Gastroesophageal sphincter (tissue), 4 donors: ENCODE measurements at regions not wholly inside any gene's neighbourhood (a gene's known extent, or its start where the extent isn't known, plus 50 kb on each side); places are given as distances from the start of the nearest gene placed in this dataset.
A peak's percentile ranks its signal among the peaks of the same experiment; 100 is the strongest.

Experiments
- ATAC-seq: fragments of 150-250 bp; one replicate; pipeline ENCODE4 v1.9.1; 2016; ENCODE audit warnings: mild to moderate bottlenecking, moderate library complexity
- H3K27ac ChIP-seq, 4 donors: fragments of 200-600 bp; sonication (generic) in 3 of 4; 1 replicate in 3 of 4; 2 replicates in 1 of 4; pipeline ENCODE4 v1.5.1; 2016 to 2019
- H3K27me3 ChIP-seq: fragments of 200-600 bp; sonication (generic); one replicate; pipeline ENCODE4 v1.5.1; 2019
- H3K36me3 ChIP-seq, 2 donors: fragments of 200-600 bp; sonication (generic); one replicate each; pipeline ENCODE4 v1.5.1; 2019; ENCODE audit warnings: control low read depth in 1 of 2
- H3K4me1 ChIP-seq, 3 donors: fragments of 200-600 bp; sonication (generic); 1 replicate in 2 of 3; 2 replicates in 1 of 3; pipeline ENCODE4 v1.5.1; 2016 to 2019; ENCODE audit warnings: control low read depth in 2 of 3
- H3K4me3 ChIP-seq, 2 donors: fragments of 200-600 bp; sonication (generic); one replicate each; pipeline ENCODE4 v1.5.1; 2019; ENCODE audit warnings: mild to moderate bottlenecking in 1 of 2, moderate library complexity in 1 of 2
- H3K9me3 ChIP-seq, 3 donors: fragments of 200-600 bp; sonication (generic); one replicate each; pipeline ENCODE4 v1.5.1; 2017 to 2019; ENCODE audit warnings: control low read depth in 2 of 3
- CTCF ChIP-seq, 4 experiments: fragments of 200-600 bp in 2 of 4; fragments of 450-650 bp in 2 of 4; sonication (generic) in 1 of 4; IDR thresholded peaks; one replicate each; pipeline ENCODE4 v1.5.1; 2017 to 2019; ENCODE audit warnings: antibody characterized with exemption in 4 of 4, mild to moderate bottlenecking in 2 of 4, moderate library complexity in 2 of 4
- EP300 ChIP-seq: sonication (generic); formaldehyde crosslinking; IDR thresholded peaks from one replicate; pipeline ENCODE4 v1.6.1; 2017; ENCODE audit warnings: antibody characterized with exemption, mild to moderate bottlenecking
- POLR2A ChIP-seq, 2 donors: fragments of 450-650 bp; IDR thresholded peaks; one replicate each; pipeline ENCODE4 v1.6.1; 2017; ENCODE audit warnings: antibody characterized with exemption in 2 of 2, mild to moderate bottlenecking in 2 of 2, moderate library complexity in 1 of 2
- POLR2AphosphoS5 ChIP-seq: sonication (generic); formaldehyde crosslinking; IDR thresholded peaks from one replicate; pipeline ENCODE4 v1.6.1; 2017; ENCODE audit warnings: antibody characterized with exemption
- WGBS, 2 donors: methylation state at CpG; one replicate each; pipeline ENCODE4 v1.1.5; 2018; ENCODE audit warnings: low coverage in 1 of 2; 5-methylcytosine and 5-hydroxymethylcytosine counted together

- TF ChIP-seq EP300: no peak
- TF ChIP-seq POLR2A (IDR thresholded peaks at IDR 0.05): no peak
- TF ChIP-seq POLR2AphosphoS5: no peak
- TF ChIP-seq CTCF (IDR thresholded peaks at IDR 0.05): no peak
- Histone ChIP-seq H3K4me1 (peaks cover 0 to 3% (median 0%) of the 10 kb centered on the region in 3 donors), H3K4me3 (no peak overlapping the region), H3K27me3 (no peaks in the 10 kb centered on the region), H3K36me3 (no peaks in the 10 kb centered on the region), H3K9me3 (no peaks in the 10 kb centered on the region), H3K27ac (no peak overlapping the region)
- 91 to 100% methylated on average over 2 of the region's 2 CpGs for WGBS, 2 donors
- ATAC-seq: no peak
Measured at GRCh38 chr2:196244516-196244915, 73.1 kb upstream of the STK17B start.

- WGBS, 2 donors: 100% methylated on average over 1 to 3 of the region's 4 CpGs
- TF ChIP-seq EP300 (no peak), POLR2AphosphoS5 (no peak), CTCF (IDR thresholded peaks at IDR 0.05) (no peak), POLR2A (IDR thresholded peaks at IDR 0.05) (no peak)
Measured at GRCh38 chr2:196244966-196245365, 73.6 kb upstream of the STK17B start.

GRCh38 chr2:196245378-196246140 is 74.2 kb upstream of the STK17B start:
- WGBS, 2 donors: 85 to 87% methylated on average over 3 to 4 of the region's 4 CpGs
- Histone ChIP-seq H3K27ac (no peak overlapping the region), H3K9me3 (no peaks in the 10 kb centered on the region), H3K36me3 (no peaks in the 10 kb centered on the region), H3K4me1 (peaks cover 0 to 3% (median 0%) of the 10 kb centered on the region in 3 donors), H3K4me3 (no peak overlapping the region), H3K27me3 (no peaks in the 10 kb centered on the region)
- TF ChIP-seq EP300 (no peak), POLR2A (IDR thresholded peaks at IDR 0.05) (no peak), CTCF (IDR thresholded peaks at IDR 0.05) (no peak), POLR2AphosphoS5 (no peak)
- no peak for ATAC-seq

More at GRCh38 chr2:196244966-196245365, 73.6 kb upstream of the STK17B start:
- H3K9me3 ChIP-seq: no peaks in the 10 kb centered on the region
- no peaks in the 10 kb centered on the region for H3K27me3 ChIP-seq
- H3K4me1 ChIP-seq: peaks cover 0 to 3% (median 0%) of the 10 kb centered on the region in 3 donors
- H3K27ac ChIP-seq: no peak overlapping the region
- H3K36me3 ChIP-seq: no peaks in the 10 kb centered on the region
- H3K4me3 ChIP-seq: no peak overlapping the region
- ATAC-seq: no peak

- 76 to 81% methylated on average over 6 to 7 of the region's 8 CpGs for WGBS, 2 donors
- Histone ChIP-seq H3K4me3 (no peak overlapping the region), H3K27ac (peak overlapping the region in 3 of 4 donors; percentile 51 to 55 (median 52))
Measured at GRCh38 chr2:196247114-196247975, 76.0 kb upstream of the STK17B start.

More at GRCh38 chr2:196247114-196247975, 76.0 kb upstream of the STK17B start:
- Histone ChIP-seq H3K4me1 (peaks cover 0 to 3% (median 0%) of the 10 kb centered on the region in 3 donors), H3K36me3 (no peaks in the 10 kb centered on the region), H3K9me3 (no peaks in the 10 kb centered on the region), H3K27me3 (no peaks in the 10 kb centered on the region)
- no peak for TF ChIP-seq POLR2A (IDR thresholded peaks at IDR 0.05)
- no peak for TF ChIP-seq POLR2AphosphoS5
- no peak for TF ChIP-seq CTCF (IDR thresholded peaks at IDR 0.05)
- no peak for TF ChIP-seq EP300
- peak; percentile 79 for ATAC-seq
